NB4 (cell line): ENCODE measurements at regions not wholly inside any gene's neighbourhood (a gene's known extent, or its start where the extent isn't known, plus 50 kb on each side); places are given as distances from the start of the nearest gene placed in this dataset.

Experiments used
- CTCF ChIP-seq: IDR thresholded peaks from one replicate; pipeline ENCODE4 v1.5.1; 2012; ENCODE audit warnings: low read depth, low read length
- MAX ChIP-seq: IDR thresholded peaks from 2 replicates; pipeline ENCODE4 v1.6.1; 2011; ENCODE audit warnings: low read depth, low read length
- MYC ChIP-seq: IDR thresholded peaks from 2 replicates; pipeline ENCODE4 v1.6.1; 2011; ENCODE audit warnings: low read depth, low read length
- POLR2A ChIP-seq: IDR thresholded peaks from 2 replicates; pipeline ENCODE4 v1.6.1; 2011; ENCODE audit warnings: mild to moderate bottlenecking; ENCODE audit not compliant: insufficient read length; ENCODE audit errors: extremely low read depth

DNA sequence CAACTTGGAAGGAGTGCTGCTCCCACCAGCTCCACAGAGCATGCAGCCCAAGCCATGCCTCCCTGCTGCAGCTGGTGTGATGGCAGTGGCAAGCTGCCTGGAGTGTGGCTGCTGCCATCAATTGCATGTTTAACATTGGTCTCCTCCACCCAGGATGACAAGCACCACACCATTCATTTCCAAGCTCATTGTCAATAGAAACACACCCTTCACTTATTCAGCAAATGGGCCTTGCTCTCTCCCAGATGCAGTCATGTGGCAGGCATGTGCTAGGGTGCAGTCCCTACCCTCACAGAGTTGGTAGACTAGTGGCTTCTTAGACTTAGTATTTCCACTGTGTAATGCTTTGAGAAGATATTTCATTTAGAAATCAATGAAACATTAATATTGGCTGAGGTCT, 70.8 kb upstream of the FGF14 start:
- TF ChIP-seq POLR2A (no peak), CTCF (no peak), MYC (no peak), MAX (no peak)
